K562 (cell line): ENCODE measurements at regions not wholly inside any gene's neighbourhood (a gene's known extent, or its start where the extent isn't known, plus 50 kb on each side); places are given as distances from the start of the nearest gene placed in this dataset.

Source experiments
- ARID1B ChIP-seq: fragments of 450-650 bp; IDR thresholded peaks from 2 replicates; pipeline ENCODE4 v1.6.1; 2016; ENCODE audit warnings: antibody characterized with exemption, mild to moderate bottlenecking, inconsistent platforms
- ARNT ChIP-seq, 2 experiments: fragments of 450-650 bp; IDR thresholded peaks; 2 replicates each; pipeline ENCODE4 v1.6.1; 2016; ENCODE audit warnings: mild to moderate bottlenecking in 1 of 2
- ATF1 ChIP-seq, 2 experiments: fragments of 450-650 bp in 1 of 2; IDR thresholded peaks; 2 replicates each; pipeline ENCODE4 v1.6.1; 2016; ENCODE audit warnings: missing compliant biosample characterization in 1 of 2, missing genetic modification characterization in 1 of 2
- ATF7 ChIP-seq: fragments of 450-650 bp; IDR thresholded peaks from 2 replicates; pipeline ENCODE4 v1.7.1; 2014; ENCODE audit warnings: mild to moderate bottlenecking, moderate library complexity
- BRF1 ChIP-seq: IDR thresholded peaks from 3 replicates; pipeline ENCODE4 v1.6.1; 2011; ENCODE audit warnings: borderline replicate concordance, mild to moderate bottlenecking; ENCODE audit not compliant: insufficient read length; ENCODE audit errors: extremely low read depth
- CBX8 ChIP-seq: fragments of 200-600 bp; sonication (generic); IDR thresholded peaks from 2 replicates; pipeline ENCODE4 v1.6.1; 2012; ENCODE audit warnings: borderline replicate concordance, mixed run types, low read depth, mild to moderate bottlenecking, moderate library complexity, mixed read lengths, low read length, control low read depth, inconsistent platforms; ENCODE audit not compliant: poor library complexity, severe bottlenecking; ENCODE audit errors: extremely low read depth
- CEBPG ChIP-seq, 3 experiments: fragments of 200-800 bp in 1 of 3; sonication (Bioruptor generic) in 1 of 3; sonication (generic) in 1 of 3; formaldehyde crosslinking in 1 of 3; IDR thresholded peaks in 2 of 3; conservative IDR thresholded peaks in 1 of 3; 2 replicates each; pipeline versions ENCODE4 v1.6.1 to v1.8.0; 2016 to 2022; ENCODE audit warnings: missing compliant biosample characterization in 2 of 3, missing genetic modification characterization in 2 of 3, mild to moderate bottlenecking in 1 of 3, missing genetic modification reagents in 1 of 3
- E2F3 ChIP-seq: fragments of 250-450 bp; sonication (Bioruptor Pico); IDR thresholded peaks from 2 replicates; pipeline ENCODE4 v1.4.0; 2020; ENCODE audit warnings: mild to moderate bottlenecking
- FOXO4 ChIP-seq: fragments of 450-650 bp; formaldehyde crosslinking; IDR thresholded peaks from 2 replicates; pipeline ENCODE4 v1.4.0; 2020; ENCODE audit warnings: mild to moderate bottlenecking, moderate library complexity
- GATA2 ChIP-seq: sonication (generic); formaldehyde crosslinking; IDR thresholded peaks from 2 replicates; pipeline ENCODE4 v1.4.0; 2020; ENCODE audit warnings: mild to moderate bottlenecking, missing genetic modification reagents
- MAZ ChIP-seq, 2 experiments: fragments of 450-650 bp in 1 of 2; sonication (generic) in 1 of 2; formaldehyde crosslinking; IDR thresholded peaks in 1 of 2; conservative IDR thresholded peaks in 1 of 2; 2 replicates each; pipeline versions ENCODE4 v1.4.0 to v1.5.0; 2020; ENCODE audit warnings: mild to moderate bottlenecking in 1 of 2, missing genetic modification reagents in 1 of 2
- NR0B1 ChIP-seq: fragments of 450-650 bp; IDR thresholded peaks from one replicate; pipeline ENCODE4 v1.6.1; 2018; ENCODE audit warnings: mild to moderate bottlenecking, moderate library complexity; ENCODE audit not compliant: partially characterized antibody
- RBBP5 ChIP-seq: fragments of 200-600 bp; sonication (generic); IDR thresholded peaks from 2 replicates; pipeline ENCODE4 v1.6.1; 2012; ENCODE audit warnings: borderline replicate concordance, mild to moderate bottlenecking, low read length, control low read depth, inconsistent platforms; ENCODE audit not compliant: insufficient read depth, poor library complexity, severe bottlenecking
- SMAD1 ChIP-seq: fragments of 150-350 bp; IDR thresholded peaks from 2 replicates; pipeline ENCODE4 v1.6.1; 2014; ENCODE audit warnings: low read length, low read depth; ENCODE audit not compliant: partially characterized antibody
- STAG1 ChIP-seq: sonication (generic); formaldehyde crosslinking; IDR thresholded peaks from 2 replicates; pipeline ENCODE4 v1.5.0; 2020; ENCODE audit warnings: missing genetic modification reagents, borderline replicate concordance
- TCF7L2 ChIP-seq: fragments of 150-350 bp; IDR thresholded peaks from 2 replicates; pipeline ENCODE4 v1.6.1; 2016; ENCODE audit warnings: low read depth, mild to moderate bottlenecking, low read length, moderate library complexity
- YBX1 ChIP-seq: fragments of 450-650 bp; IDR thresholded peaks from 2 replicates; pipeline ENCODE4 v1.7.1; 2016; ENCODE audit warnings: mild to moderate bottlenecking
- ZBTB17 ChIP-seq: fragments of 450-650 bp; formaldehyde crosslinking; IDR thresholded peaks from 2 replicates; pipeline ENCODE4 v1.4.0; 2020; ENCODE audit warnings: mild to moderate bottlenecking
- ZNF134 ChIP-seq: fragments of 250-450 bp; sonication (Bioruptor Pico); conservative IDR thresholded peaks from 2 replicates; pipeline ENCODE4 v1.4.0; 2020
- ZNF431 ChIP-seq: sonication (generic); formaldehyde crosslinking; IDR thresholded peaks from 2 replicates; pipeline ENCODE4 v1.8.0; 2022; ENCODE audit warnings: mild to moderate bottlenecking, missing genetic modification reagents
- ZNF584 ChIP-seq: fragments of 200-800 bp; sonication (Bioruptor generic); IDR thresholded peaks from 2 replicates; pipeline ENCODE4 v1.6.1; 2016; ENCODE audit warnings: low read depth, mild to moderate bottlenecking, missing genetic modification characterization, missing compliant biosample characterization
- ZNF740 ChIP-seq, 3 experiments: fragments of 200-800 bp in 1 of 3; sonication (Bioruptor generic) in 1 of 3; sonication (generic) in 1 of 3; formaldehyde crosslinking in 1 of 3; IDR thresholded peaks; 2 replicates each; pipeline versions ENCODE4 v1.6.1 to v1.8.0; 2016 to 2022; ENCODE audit warnings: mild to moderate bottlenecking in 2 of 3, missing compliant biosample characterization in 2 of 3, missing genetic modification characterization in 2 of 3, missing genetic modification reagents in 1 of 3

GRCh38 chr16:11407047-11407982 lies 62.1 kb downstream of the RMI2 start (continued):
- TF ChIP-seq ZNF740 (CRISPR knock-in tag; IDR thresholded peaks at IDR 0.05) = no peak
- no peak for TF ChIP-seq ZNF740 (tag; IDR thresholded peaks at IDR 0.05)
- no peak for TF ChIP-seq ZNF584 (CRISPR knock-in tag)
- TF ChIP-seq ARNT (IDR thresholded peaks at IDR 0.05) = 0 out of 4 replicates have a peak, but pooled peaks of 1 of the 2 experiments have one; percentile 20
- TF ChIP-seq ZNF134 (CRISPR knock-in tag) = no peak
- no peak for TF ChIP-seq E2F3 (CRISPR knock-in tag)
- TF ChIP-seq TCF7L2 = no peak
- no peak for TF ChIP-seq RBBP5
- TF ChIP-seq NR0B1 = no peak
- no peak for TF ChIP-seq CEBPG (CRISPR knock-in tag; IDR thresholded peaks at IDR 0.05)
- no peak for TF ChIP-seq CEBPG (tag; conservative IDR thresholded peaks at IDR 0.05 in 1 of 2, IDR thresholded peaks at IDR 0.05 in 1 of 2)
- no peak for TF ChIP-seq ZNF431 (CRISPR knock-in tag)
- no peak for TF ChIP-seq ATF1 (CRISPR knock-in tag; IDR thresholded peaks at IDR 0.05)
- peak; percentile 29; the same call in 1 of the 2 replicates for TF ChIP-seq ATF1 (tag; IDR thresholded peaks at IDR 0.05)
- peak; percentile 68; the same call in 1 of the 2 replicates for TF ChIP-seq STAG1
- no peak for TF ChIP-seq ZBTB17 (CRISPR knock-in tag)
- TF ChIP-seq BRF1 = no peak
- no peak for TF ChIP-seq ARID1B
- TF ChIP-seq YBX1 = no peak
- TF ChIP-seq SMAD1 = no peak
- TF ChIP-seq MAZ (CRISPR knock-in tag; conservative IDR thresholded peaks at IDR 0.05 in 1 of 2, IDR thresholded peaks at IDR 0.05 in 1 of 2) = 0 out of 4 replicates have a peak, but pooled peaks of 1 of the 2 experiments have one; percentile 17
- no peak; the same call in 1 of the 2 replicates for TF ChIP-seq ATF7
- TF ChIP-seq FOXO4 (CRISPR knock-in tag) = no peak
- TF ChIP-seq CBX8 = no peak
- no peak for TF ChIP-seq GATA2 (CRISPR knock-in tag)
